ENCODE measurements at regions not wholly inside any gene's neighbourhood (a gene's known extent, or its start where the extent isn't known, plus 50 kb on each side); places are given as distances from the start of the nearest gene placed in this dataset.
"Not testable (repeated sequence)": the region's sequence is repeated elsewhere in the genome, so short reads cannot be mapped to it uniquely, and the experiment has no call there.

DNA sequence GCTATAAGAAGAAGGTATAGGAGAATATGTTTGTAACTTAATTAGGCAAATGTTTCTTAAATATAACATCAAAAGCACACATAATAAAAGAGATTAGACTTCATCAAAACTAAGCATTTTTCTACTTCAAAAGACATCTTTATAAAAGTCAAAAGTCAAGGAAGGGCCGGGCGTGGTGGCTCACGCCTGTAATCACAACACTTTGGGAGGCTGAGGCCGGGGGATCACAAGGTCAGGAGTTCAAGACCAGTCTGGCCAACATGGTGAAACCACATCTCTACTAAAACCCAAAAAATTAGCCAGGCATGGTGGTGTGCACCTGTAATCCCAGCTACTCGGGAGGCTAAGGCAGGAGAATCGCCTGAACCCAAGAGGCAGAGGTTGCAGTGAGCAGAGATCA lies 951.0 kb upstream of the C9orf72 start:
- not testable (repeated sequence) for DNase-seq

DNA sequence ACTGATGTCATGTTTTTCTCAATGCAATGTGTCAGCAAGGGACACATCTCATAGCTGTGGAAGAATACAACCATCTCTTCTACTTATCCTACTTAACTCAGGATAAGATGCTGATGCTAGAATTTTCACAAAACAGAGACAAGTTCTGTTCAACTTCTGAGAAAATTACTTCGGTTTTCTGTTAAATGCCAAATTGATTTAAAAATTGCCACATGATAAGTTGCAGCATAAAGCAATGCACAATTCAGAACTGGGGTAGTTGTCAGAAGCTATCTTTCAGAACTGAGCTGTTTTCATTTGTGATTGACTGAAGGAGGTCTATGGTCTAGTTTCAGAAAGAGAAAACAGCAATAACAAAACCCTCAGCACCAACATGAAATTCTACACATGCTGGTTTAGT lies 954.8 kb upstream of the C9orf72 start:
- DNase-seq = no peak

DNA sequence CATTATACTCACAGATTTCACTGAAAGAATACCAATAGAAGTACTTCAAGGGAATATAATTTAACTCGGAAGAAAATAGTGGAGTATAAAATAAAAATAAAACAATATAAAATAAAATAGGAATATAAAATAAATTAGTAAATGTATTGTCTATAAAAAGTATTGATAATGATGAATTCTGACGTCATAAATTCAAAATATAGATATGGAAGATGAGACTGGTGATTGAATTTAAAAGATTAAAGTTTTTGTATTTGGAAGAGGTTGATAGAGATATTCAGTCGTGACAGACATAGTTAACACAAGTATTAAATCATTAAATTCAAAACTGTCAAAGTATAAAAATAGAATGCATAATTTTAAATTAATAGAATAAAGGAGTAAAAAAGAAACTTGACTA lies 964.9 kb upstream of the C9orf72 start:
- DNase-seq = no peak

DNA sequence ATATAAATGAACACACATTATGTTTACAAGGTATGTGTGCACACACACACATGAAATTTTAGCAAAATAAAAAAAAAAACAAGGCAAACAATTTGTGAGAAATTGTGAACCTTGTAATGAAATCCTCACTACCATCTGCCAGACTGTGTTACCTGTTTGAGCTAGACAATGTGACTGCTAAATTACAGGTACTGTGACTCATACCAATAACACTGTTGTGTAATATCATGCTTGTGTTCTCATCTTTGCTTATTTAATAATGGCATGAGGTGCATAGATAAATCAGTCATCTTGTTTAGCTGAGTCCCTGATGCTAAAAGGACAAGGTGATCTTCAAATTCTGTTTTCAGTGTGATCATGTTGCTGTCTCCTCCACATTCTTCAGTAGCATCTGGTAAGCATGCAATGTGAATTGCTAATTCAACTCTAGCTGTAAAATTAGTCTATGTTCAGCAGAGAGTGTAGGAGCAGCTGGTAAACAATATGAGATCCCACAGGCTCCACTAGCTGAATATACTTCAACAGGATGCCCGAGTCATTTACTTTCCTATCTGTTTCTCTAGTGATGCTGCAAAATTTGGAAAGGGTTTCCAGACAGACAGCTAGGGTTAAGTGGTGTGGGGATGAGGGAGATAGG lies 966.3 kb upstream of the C9orf72 start:
- no peak for DNase-seq

DNA sequence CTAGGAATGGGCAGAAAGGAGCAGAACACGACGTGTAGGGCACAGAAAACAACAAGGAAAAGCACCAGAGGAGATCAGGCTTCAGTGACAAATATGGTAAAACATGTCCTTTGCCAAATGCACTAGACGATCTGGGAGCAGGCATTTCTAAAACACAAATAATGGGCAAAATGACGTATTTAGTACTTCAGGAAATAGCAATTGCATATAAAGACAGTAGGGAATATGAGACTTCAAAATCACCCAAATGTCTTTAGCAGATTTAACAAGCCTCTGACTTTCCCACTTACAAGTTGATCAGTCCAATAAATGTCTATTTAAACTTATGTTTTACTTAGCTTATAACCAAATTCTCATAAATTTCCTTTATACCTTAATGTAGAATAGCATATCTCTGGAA lies 969.6 kb upstream of the C9orf72 start:
- DNase-seq = no peak

DNA sequence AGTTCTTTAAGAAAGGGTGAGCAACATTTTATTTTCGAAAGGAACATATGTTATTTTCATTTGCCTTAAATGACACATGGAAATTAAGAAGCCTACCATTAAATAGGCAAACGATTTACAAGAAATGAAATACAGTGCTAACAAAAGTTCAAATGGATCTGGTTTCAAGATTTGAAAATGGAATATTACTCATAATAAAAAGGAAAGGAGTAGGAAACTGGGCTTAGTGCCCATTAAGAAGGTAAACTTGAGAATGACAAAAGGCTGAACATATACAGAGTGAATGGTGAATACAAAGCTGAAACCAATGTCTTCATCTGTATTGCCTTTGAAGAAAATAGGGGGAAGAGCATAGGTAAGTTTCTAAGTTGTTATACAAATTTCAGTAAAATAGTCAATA lies 974.2 kb upstream of the C9orf72 start:
- no peak for DNase-seq

DNA sequence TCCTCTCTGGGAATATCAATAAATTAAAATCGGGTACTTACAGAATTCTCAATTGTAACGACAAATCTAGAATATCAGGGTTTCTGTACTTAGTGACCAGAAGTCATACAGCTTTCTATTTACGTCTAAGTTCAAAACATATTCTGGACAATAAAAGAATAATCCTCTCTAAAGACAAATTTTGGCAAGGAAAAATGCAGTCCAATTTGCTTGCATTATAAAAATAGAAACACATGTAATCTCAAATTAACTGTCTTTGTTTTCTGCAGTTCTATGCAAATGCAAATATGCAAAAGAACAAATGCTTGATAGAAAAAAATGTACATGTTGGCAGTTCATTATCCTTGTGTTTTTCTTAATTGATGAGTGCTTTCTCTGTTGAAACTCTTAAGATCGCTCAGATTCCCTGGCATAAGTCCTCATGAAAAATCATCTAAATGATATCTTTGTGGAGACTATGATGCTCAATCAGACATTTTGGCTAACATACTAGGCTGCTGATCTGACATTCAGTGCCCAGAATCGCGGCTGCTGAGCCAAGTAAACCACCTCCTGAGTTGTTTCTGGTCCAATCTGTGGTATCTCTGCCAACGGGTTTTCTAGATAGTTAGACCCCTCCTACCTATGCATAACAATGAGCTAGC lies 990.1 kb upstream of the C9orf72 start:
- DNase-seq = no peak

DNA sequence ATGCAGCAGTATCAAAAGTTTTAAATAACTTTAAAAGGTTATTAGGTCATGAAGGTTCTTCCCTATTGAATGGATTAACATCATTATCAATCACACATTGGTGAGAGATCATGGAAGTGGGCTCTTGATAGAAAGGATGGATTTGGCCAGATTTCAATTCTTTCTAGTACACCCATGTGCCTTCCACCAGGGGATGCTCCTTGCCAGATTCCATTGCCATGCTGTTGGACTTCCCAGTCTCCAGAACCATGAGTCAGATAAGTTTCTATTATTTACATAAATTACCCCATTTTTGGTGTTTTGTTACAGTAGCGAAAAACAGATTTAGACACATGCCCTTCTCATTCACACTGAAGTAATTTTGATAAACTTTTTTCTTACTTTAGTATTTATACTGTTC lies 1010.6 kb upstream of the C9orf72 start:
- DNase-seq = no peak

DNA sequence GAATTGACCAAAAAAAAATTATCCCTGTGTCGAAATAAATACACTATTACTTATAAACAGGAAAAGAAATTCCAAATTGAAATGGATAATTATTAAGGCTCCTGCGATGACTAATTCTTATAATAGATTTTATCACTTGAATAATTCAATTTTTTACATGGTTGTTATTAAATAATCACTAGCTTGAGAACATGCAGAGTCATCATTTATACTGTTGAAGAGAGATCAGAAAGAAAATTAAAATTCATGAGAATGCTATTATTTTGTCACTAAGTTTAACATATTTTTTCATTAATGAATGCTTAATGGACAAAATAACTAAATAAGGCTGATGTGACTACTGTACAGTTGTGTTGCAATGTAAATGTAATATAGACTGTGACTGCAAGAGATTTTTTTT lies 1011.3 kb upstream of the C9orf72 start:
- no peak for DNase-seq

DNA sequence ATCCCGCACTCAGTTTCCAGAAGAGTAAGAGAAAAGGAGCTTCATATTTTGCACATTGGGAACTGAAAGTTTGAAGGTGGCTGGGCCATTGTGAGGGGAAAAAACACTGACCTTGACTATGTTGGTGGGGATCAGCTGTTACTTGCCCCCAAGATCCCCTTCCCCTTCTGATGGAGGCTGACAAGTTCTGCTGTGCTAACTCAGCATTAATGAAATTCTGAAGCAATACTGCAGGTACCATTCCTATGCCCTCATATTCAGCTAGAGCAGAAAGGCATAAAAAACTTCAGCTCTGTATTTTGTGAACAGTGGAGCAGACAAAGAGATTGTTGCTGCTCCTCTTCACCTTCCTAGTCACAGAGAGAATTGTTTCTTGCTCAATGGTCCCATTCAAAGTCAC lies 1013.8 kb upstream of the C9orf72 start:
- DNase-seq = no peak

DNA sequence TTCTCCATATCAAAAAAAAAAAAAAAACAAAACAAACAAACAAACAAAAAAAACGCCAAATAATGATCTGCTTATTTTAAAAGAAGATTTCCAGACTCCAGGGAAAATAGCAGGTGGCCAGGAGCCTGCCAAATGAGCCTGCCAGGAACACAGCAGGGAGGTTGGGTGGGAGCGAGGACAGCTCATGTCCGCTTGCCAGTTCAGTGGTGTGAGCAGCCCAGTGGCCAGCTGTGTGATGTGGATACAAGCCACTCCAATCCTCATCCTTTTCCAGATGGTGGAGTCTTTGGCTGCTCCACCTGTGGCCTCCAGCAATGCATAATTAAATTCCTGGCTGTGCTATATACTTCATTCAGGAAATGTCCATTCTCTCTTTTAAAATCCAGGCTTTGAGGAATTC lies 1025.1 kb upstream of the C9orf72 start:
- no peak for DNase-seq

DNA sequence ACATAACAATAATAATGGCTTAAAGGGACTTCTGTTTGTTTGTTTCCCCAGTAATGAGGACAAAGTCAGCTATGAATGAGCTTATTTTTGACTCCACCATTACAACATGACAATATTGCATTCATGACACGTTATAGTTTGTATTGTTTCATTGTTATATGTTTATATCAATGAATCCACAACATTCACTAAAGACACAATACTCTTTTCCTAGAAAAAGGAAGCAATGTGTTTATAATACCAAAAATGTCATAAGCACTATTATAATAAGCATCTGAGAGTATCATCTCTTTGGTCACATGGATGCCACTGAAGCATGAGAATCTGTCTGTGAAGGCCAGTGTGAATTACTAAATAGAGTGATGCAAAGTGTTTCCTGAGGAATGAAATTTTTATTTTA lies 1026.9 kb upstream of the C9orf72 start:
- no peak for DNase-seq

DNA sequence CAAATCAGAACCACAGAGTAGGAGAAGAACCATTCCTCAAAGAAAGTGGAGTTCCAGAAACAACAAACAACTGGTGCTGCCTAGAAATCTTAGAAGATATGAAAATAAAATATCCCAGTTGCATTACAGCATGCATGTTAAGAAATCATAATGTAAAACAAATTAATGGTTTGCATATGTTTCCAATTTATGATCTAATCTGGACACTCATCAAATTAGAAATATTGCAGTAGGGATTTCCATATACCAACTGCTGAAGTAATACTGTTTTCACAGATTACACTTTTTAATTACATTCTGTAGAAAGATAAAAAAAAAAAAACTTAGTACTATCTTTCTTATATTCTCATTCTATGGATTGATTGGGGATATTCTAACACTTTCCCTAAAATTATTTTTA lies 1034.6 kb upstream of the C9orf72 start:
- DNase-seq = no peak

DNA sequence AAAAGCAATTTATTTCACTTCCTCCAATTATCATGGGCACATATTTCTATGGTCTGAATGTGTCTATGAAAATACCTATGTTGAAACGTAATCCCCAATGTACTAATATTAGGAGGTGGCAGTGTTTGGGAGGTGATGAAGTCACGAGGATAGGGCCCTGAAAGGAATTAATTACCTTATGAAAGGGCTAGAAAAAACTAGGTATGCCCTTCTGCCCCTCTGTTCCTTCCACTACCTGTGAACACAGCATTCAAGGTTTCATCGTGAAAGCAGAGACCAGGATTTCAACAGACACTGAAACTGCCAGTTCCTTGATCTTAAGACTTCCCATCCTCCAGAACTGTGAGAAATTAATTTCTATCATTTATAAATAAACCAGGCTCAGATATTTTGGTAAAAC lies 1037.1 kb upstream of the C9orf72 start:
- DNase-seq = no peak

DNA sequence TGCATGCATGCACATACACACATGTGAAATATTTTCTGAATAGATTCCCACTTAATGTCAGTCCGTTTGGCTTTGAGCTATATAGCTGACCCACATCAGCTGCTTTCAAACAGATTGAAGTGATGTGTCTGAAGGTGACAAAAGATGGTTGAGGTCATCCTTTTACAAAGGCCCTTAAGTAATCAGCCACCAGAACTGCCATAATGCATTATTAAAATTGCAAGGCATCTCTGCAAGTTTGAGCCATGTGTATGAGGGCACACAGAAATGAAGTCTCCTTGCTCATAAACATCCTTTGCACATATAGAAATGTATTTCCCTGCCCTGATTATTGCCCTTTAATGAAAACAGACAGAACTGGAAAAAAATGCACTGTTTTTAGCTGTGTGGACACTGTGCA lies 1043.0 kb upstream of the C9orf72 start:
- no peak for DNase-seq

DNA sequence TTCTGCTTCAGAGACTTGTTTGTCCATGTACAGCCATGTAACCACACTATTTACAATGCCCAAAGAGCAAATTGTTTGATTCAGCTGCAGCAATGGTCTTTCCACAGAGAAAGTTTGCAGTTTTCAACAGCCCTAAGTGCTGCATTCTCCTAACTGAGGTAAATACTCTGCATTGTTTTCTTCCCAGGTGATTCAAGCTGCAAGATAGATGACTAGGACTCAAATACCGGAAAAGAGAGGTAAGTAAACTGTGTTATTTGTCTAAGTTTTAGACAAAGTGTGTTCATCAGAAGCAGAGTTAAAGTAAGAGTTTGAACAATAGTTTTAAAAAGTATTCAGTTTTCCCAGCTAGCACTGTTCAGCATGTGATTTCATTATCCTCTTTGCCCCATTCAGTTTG lies 1046.7 kb upstream of the C9orf72 start:
- DNase-seq = no peak

DNA sequence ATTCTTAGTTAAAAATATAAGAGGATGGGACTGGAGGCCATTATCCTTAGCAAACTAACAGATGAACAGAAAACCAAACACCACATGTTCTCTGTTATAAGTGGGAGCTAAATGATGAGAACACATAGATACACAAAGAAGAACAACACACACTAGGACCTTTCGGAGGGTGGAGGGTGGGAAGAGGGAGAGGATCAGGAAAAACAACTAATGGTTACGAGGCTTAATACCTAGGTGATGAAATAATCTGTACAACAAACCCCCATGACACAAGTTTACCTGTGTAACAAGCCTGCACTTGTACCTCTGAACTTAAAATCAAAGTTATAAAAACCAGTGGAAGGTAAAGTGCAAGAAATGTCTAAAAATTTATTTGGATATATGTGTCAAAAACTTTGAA lies 1047.4 kb upstream of the C9orf72 start:
- no peak for DNase-seq

DNA sequence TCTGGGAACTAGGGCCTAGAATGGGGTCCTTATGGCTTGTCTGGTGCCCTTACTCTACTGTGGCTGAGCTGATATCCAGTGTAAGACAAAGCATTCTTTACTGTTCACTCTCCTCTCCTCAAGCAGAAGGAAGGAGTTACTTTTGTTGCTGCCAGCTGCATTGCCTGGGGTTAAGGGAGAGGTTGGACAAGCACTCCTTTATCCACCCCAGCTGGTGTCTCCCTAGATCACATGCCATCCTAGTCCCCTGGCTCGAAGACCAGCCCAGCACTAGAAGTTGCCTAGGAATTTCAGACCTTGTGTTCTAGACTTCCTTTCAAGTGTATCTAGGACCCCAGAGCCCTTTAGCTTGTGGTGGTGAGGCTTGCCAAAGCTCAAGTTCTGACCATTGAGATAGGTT lies 1051.5 kb upstream of the C9orf72 start:
- DNase-seq = no peak

DNA sequence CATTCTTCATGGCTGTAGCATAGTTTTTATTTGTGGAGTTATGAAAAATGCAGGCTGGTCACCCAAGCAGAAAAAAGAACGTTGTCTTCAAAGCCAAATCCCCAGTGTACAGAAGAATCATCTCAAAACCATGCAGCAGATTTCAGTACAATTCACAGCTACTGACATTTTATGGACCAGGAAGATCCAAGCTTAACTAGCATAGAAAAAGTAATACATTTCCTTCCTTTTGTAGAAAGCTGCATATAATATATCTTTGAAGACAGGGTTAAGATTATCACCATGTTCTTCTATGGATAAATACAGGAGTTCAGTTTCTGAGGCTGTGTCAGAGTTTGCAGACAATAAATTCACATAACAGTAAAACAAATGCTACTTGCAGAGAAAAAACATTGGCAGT lies 1054.8 kb upstream of the C9orf72 start:
- DNase-seq = no peak

DNA sequence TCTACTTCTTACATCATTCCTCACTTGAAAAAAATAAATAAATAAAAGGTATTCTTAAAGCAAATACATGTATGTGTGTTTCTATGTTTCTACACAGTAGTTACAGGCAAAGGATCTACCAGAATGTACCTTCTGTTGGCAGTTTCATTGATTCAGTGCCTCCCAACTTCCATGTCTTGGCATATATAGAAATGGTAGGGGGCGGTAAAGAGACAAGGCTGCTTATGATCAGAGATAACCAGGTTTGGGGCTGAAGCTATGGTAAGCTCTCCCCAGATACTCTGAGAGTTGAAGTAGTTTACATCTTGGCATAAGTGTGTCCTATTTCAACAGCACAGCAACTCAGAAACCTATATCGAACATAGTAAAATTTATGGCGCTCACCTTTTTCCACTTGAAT lies 1075.4 kb upstream of the C9orf72 start:
- no peak for DNase-seq

DNA sequence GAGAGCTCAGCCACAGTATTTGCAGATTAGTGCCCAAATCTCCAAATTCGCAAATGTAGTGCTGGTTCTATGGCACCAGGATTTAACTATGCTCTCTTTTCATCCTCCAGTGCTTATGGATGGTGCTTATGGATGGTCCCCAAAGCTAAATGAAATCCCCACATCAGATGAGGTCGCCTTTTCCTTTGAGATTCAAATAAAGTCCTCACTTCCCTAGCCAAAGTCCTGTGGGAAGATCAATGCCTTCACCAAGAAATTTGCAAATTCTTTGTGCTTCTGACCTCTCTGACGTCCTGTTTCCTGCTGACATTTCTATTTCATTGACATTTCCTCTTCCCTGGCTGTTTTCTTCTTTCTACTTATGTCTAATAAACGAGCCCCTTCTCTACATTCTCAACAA lies 1077.0 kb upstream of the C9orf72 start:
- no peak for DNase-seq

DNA sequence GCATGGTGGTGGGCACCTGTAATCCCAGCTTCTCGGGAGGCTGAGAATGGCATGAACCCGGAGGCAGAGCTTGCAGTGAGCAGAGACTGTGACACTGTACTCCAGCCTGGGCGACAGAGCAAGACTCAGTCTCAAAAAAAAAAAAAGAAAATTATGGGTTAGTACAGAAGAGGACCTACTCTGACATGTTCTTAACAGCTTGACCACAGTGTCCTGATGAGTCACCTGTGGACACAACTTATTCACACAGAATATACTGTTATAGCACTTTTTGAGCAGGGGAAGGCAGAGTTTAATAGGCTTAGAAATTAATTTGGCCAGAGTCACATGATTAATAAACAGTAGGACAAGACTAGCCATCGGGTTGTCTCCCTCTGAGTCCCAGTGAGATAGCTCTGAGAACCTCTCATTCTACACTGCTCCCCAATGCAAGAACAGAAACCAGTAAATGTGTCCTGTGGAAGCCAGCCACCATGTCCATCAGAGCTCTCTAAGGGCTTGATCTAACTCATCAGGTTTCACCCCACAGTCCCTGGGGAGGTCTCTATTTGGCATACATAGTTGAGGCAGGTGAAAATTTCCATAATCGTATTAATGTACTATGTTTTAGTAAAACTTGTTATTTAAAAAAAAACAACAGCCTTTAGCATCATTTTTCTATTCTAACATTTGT lies 1077.9 kb upstream of the C9orf72 start:
- no peak for DNase-seq

DNA sequence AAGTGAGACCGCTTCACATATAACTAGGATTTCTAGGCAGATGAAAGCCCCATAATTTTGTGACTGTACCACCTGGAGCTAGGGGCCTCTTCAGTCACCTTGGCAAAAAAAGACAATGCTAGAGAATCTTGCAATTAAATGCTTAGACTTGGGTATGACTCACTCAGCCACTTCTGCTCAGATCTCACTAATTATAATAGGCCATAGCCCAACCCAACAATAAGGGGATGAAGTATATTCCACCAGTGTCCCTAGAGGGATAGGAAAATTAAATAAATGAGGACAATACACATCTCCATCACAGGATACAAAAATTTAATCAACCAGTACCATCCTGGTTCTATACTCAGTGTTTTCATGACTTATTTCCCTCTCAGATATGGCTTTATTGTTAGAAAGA lies 1079.9 kb upstream of the C9orf72 start:
- DNase-seq = no peak

DNA sequence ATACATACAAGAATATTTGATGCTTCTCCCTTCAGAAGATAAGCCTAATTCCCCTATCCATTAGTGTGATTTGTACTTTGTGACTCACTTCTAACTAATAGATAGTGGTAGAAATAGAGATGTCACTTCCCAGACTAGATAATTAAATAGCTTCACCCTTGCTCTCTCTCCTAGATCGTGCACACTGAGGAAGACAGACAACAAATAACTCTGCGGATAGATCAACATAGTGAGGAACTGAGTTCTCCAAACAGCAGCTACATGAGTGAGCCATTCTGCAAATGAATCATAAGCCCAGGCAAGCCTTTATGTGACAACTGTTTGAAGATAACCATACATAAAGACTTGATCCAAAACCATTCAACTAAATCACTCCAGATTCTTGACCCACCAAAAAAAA lies 1083.4 kb upstream of the C9orf72 start:
- DNase-seq = no peak

DNA sequence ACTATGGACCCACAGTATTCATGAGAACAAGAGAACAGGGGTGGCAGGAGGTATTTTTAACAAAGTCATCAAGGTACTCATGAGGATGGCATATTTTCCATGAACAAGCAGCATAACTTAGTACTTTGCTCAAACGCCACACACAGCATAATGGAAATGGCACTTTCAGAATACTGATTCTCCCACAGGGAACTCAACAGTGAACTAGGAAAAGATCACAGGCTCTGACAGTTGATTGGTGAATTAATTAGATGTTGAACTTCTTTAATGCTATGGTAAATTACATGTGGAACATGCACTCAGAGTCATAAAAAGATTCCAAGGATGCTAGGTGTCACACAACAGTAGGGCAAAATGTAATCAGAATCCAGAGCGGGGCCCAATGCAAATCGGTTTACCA lies 1088.6 kb upstream of the C9orf72 start:
- DNase-seq = no peak

Data from SIG-M5 (cell line).